GM21825 (cell line): ENCODE measurements at regions not wholly inside any gene's neighbourhood (a gene's known extent, or its start where the extent isn't known, plus 50 kb on each side); places are given as distances from the start of the nearest gene placed in this dataset.
"Not testable (repeated sequence)": the region's sequence is repeated elsewhere in the genome, so short reads cannot be mapped to it uniquely, and the experiment has no call there.

Experiments
- ATAC-seq: cut with Tn5 transposase; IDR thresholded peaks from one replicate; pipeline ENCODE4 v1.9.1; 2021; ENCODE audit warnings: mild to moderate bottlenecking, moderate library complexity; ENCODE audit not compliant: unreplicated experiment

- ATAC-seq, result no peak
Measured at GRCh38 chr1:172912765-172913260, 137.9 kb downstream of the TNFSF18 start.

DNA sequence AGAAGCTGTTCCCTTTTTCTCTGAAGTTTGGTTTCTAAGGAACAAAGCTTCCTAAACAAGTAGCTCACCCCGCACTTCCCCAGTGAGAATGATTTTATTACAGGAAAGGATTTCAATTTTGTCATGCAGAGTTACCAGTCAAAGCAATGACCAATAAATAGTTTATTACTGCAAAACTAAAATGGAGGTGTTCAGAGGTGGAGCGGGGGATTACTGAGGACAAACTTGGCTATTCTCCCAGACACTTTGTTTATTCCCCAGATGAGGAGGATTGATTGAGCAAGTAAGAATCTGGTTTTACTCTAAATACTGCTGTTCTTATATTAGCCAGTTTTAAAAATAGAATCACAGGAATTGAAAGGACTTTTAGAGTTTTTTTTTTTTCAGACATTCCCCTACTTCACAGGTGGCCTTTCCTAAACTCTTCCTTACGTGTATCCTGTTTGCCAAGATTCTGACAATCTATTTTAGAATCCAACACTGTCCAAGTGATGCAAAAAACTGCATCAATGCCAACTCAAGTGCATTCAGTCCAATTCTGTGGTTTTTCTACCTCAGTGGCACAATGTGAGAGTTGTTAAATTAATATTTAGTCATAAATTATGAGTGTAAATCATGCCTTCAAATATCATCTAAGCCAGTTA is 136.1 kb downstream of the TNFSF18 start:
- ATAC-seq, result no peak

DNA sequence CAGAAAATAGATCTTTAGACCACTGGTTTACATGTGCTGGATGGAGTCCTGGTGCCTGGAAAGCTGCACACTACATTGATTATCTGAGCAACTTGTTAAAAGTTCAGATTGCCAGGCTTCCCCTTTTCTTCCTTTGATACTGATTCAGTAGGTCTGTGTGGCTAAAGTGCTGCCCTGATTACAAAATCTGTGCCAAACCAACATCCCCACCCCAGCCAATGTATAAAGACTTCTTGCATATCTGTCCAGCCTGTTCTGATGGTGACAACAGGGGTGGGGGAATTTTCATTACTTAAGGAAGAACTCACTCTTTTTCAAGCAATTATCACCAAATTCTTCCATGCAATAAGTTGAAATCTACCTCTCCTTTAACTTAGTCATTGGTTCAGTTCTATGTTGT is 135.5 kb downstream of the TNFSF18 start:
- no peak for ATAC-seq

DNA sequence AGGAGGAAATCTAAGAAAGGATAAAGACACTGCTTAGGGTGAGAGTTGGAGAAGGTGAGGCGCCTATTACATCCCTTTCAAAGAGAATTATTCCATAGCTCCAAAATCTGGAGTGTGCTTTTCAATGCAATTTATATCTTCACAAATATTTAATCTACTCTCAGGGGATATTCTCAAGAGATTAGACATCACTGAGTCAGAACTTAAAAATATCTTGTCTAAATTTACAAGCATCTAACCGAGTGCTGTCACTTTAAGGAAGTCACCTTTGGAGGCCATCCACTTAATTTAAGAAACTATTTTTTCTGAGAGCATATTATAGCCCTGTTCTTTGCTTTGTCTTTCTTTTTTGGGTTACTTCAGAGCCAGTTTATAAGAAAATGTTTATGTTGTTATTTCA is 134.6 kb downstream of the TNFSF18 start:
- no peak for ATAC-seq

DNA sequence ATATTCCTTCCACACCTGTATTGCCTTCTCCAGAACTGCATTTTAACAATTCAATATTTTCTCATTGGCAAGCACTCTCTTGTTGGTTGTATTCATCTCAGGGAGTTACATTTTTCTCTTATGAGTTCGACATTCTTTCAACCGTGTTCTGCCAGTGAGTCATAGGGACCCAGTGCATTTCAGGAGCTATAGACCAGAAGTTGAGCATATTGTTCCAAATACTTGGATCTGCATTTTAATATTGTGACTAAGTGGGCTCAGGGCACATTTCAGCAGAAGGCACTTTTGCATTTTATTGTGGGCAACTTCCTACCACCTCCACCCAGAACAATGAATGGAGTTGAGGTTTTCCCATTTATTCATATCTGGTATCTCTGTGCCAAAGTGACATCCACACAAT is 132.8 kb downstream of the TNFSF18 start:
- no peak for ATAC-seq

GRCh38 chr1:172918478-172918877 is 132.3 kb downstream of the TNFSF18 start:
- no peak for ATAC-seq

- no peak for ATAC-seq
Measured at GRCh38 chr1:172926070-172926469, 124.7 kb downstream of the TNFSF18 start.

- no peak for ATAC-seq
Measured at GRCh38 chr1:172928412-172928811, 122.3 kb downstream of the TNFSF18 start.

DNA sequence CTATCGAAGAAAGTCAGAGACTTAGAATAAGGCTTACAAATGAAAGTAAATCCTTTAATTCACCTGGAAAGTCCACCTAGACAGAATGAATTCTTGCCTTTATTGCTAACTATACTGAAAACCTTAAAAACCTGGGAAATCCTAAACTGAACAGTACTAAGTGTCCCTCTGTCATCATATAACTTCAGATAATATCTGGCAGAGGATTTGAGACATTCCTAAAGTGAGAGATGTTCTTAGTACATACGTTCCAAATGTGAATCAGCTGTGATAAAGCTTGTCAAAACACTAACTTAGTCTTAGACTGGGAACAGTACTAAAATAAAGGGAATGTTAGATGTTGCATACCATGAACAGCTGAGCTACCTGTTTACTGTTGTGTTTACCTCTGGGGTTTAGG is 121.7 kb downstream of the TNFSF18 start:
- no peak for ATAC-seq

- no peak for ATAC-seq
Measured at GRCh38 chr1:172930142-172930541, 120.6 kb downstream of the TNFSF18 start.

DNA sequence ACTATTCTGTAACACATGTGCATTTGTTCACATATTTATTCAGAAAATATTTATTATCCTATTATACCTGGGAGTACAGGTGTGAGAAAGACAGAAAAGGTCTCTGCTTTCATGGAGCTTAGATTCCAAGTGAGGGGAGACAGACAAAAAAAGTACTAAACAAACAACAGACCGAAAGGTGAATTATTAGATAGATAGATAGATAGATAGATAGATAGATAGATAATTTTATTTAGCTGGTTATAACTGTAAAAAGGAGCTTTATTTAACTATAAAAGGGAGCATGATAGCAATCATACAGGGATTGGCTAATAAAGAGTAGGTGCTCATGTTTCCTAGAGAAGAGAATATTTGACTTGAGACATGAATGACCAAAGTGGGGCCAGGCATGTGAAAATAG is 119.4 kb downstream of the TNFSF18 start:
- no peak for ATAC-seq

DNA sequence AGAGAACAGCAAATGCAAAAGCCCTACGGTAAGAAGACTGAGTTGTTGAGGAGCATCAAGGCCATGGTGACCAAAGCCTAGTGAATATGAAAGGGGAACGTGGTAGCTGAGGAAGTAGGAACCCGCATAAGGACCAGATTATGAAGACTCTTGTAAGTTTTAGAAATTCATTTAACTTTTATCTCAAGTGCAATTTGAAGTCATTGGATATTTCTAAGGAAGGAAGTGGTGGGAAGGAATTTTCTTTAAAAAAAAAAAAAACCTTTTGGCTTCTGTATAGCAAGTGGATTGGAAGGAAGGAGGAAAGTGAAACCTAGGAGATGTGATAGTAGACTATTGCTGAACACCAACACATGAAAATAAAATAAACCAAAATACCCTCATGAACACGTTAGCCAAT is 119.0 kb downstream of the TNFSF18 start:
- no peak for ATAC-seq

DNA sequence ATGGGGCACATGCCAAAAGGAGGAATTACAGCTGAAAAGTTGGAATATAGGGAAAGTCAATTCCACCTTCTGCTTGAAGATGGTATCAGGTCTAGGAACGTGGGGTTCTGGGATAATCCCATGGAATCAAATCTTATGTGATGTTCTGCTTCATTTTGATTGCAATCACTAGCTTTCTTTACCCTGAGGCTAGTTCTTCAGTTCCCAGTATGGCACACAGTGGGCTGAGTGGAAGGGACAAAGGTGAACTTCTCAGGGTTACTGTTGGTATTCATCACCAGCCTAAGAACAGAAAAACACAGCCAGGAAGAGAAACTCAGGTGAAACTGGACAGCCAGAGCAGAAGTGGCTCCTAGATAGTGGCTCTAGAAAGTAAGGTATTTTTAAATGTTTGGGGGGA is 117.8 kb downstream of the TNFSF18 start:
- no peak for ATAC-seq

DNA sequence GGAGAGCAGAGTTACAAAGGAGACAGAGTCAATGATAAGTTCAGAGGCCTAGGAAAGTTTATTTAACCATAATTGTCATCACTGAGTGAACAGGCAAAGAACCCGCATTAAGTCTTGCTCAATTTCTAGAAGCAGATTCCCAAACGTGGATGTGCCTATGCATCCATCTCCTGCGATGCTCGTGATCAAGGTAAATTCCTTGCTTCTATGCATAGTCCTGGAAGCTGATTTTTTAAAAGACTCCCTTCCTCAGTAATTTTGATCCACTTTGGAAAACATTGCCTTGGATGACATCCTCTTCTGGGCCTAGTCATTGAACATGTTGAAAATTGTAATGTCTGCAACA is 116.4 kb downstream of the TNFSF18 start:
- ATAC-seq, result no peak

DNA sequence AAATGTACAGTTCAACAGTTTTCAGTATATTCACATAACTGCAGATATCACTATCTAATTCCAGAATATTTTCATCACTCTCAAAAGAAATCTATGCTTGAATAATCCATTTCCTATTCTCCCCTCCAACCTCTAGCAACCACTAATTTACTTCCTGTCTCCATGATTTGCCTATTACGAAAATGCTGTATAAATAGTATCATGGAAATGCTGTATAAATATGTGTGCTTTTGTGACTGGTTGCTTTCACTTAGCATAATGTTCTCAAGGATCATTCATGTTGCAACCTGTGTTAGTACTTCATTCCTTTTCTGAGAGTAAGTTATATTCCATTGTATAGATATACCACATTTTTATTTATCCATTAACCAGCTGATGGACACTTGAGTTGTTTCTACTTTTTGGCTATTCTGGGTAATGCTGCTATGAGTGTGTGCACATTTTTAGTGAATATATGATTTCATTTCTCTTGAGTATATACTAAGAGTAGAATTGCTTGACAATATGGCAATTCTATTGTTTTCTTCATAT is 115.6 kb downstream of the TNFSF18 start:
- no peak for ATAC-seq

DNA sequence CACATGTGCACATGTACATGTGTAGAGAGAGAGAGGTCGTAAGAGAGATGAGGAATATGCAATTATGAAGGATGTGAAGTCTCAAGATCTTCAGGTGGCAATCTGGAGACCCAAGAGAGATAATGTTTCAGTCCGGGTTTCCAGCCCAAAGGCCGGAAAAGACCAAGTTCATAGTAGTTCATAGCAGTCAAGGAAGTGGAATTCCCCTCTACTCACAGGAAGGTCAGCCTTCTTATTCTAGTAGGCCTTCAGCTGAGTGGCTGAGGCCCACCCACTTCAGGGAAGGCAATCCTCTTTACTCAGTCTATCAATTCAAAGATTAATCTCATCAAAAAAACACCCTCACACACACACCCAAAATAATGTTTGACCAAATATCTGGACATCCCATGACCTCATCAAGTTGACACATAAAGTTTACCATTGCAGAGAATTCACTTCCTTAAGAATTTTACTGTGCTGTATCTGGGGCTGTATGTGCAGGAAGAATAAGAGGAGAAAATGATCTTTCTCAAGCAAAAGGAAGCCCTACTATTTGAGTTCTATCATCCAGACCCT is 114.6 kb downstream of the TNFSF18 start:
- ATAC-seq, result no peak

DNA sequence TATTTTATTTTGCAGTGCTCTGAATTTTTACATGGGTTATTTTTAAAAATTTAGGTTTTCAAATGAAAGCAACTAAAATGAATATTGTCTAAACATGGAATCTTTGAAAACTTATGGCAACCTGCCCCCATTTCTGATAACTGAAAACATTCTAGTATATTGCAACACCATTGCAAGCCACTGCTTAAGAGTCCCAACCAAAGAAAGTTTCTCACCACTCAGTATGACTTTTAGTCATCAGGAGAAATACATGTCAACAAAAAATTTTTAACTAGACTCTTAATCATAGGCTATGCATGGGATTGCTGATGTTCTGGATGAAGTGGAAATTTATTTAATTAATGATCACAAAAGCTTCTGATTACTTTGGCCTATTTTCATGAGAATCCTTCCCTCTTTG is 112.1 kb downstream of the TNFSF18 start:
- ATAC-seq, result no peak

GRCh38 chr1:172939475-172939874 is 111.3 kb downstream of the TNFSF18 start:
- no peak for ATAC-seq

- ATAC-seq, result no peak
Measured at GRCh38 chr1:172940174-172940855, 110.4 kb downstream of the TNFSF18 start.

DNA sequence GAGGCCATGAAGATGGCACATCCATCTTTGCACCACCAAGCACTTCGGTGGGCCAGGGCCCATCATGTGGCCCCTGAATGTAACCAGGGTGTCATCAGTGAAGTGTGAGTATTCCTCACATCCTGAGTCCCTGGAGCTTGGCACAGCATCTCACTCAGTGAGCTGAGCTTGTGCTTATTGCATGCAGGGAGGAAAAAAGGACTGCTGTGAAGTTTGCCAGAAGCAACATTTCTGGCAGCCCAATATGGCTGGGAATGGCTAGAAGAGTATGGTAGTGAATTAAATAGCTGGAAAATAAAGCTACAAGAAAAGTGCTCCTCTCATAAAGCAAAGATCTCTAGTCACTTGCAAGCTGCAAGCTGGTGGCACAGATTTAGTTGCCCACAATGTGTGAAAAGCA is 109.3 kb downstream of the TNFSF18 start:
- ATAC-seq, result no peak

GRCh38 chr1:172941945-172942344 is 108.8 kb downstream of the TNFSF18 start:
- no peak for ATAC-seq

- ATAC-seq, result not testable (repeated sequence)
Measured at GRCh38 chr1:172943138-172943537, 107.6 kb downstream of the TNFSF18 start.
